ENCODE measurements at regions not wholly inside any gene's neighbourhood (a gene's known extent, or its start where the extent isn't known, plus 50 kb on each side); places are given as distances from the start of the nearest gene placed in this dataset.

DNA sequence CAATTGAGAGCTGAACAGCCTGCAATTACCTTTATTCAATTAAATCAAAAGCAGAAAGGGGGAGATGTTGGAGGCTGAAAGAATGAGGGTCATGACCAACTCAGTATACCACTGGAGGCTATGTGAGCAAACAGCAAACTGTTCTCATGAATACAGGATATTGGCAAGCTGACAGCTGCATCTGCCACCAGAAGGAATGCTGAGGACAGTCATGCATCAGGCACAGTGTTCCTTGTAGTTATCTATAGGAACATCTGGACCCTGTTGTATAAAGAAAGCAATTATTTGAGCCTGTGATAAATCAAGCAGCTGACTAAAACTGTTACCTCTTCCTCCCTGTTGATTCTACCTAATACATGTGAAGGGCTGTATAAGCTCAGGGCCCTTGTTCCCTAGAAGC is 2064.6 kb downstream of the TP53TG3F start:
- Histone ChIP-seq H3K4me1 (ENCODE audit: control insufficient read depth, insufficient read depth, low read length) (no peaks in the 10 kb centered on the region), H3K36me3 (ENCODE audit: control insufficient read depth in 2 of 2, insufficient read depth in 1 of 2, low read length in 2 of 2) (no peaks in the 10 kb centered on the region), H3K4me3 (ENCODE audit: low read depth, low read length) (no peak overlapping the region), H3K27ac (ENCODE audit: extremely low read depth, low read depth, low read length) (no peak overlapping the region), H3K9me3 (ENCODE audit: control insufficient read depth, insufficient read depth, low read depth, low read length) (no peaks in the 10 kb centered on the region)
- CTCF ChIA-PET = no interaction called here
- POLR2A ChIA-PET = no interaction called here
- TF ChIP-seq, protein P1, sequence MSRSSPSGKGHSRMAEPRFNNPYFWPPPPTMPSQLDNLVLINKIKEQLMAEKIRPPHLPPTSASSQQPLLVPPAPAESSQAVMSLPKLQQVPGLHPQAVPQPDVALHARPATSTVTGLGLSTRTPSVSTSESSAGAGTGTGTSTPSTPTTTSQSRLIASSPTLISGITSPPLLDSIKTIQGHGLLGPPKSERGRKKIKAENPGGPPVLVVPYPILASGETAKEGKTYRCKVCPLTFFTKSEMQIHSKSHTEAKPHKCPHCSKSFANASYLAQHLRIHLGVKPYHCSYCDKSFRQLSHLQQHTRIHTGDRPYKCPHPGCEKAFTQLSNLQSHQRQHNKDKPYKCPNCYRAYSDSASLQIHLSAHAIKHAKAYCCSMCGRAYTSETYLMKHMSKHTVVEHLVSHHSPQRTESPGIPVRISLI (tag by site-specific recombination; IDR thresholded peaks at IDR 0.05) = no peak
- TF ChIP-seq ZNF677 (tag by site-specific recombination; IDR thresholded peaks at IDR 0.05) (no peak), IKZF3 (tag by site-specific recombination; IDR thresholded peaks at IDR 0.05) (no peak), ZNF529 (tag by site-specific recombination; IDR thresholded peaks at IDR 0.05; ENCODE audit: insufficient replicate concordance) (no peak), BCL11B (tag by site-specific recombination; IDR thresholded peaks at IDR 0.05; ENCODE audit: low read depth) (no peak), MZF1 (tag by site-specific recombination; IDR thresholded peaks at IDR 0.05; ENCODE audit: borderline replicate concordance) (no peak), ZNF658 (tag by site-specific recombination; IDR thresholded peaks at IDR 0.05) (no peak), ZNF521 (tag by site-specific recombination; IDR thresholded peaks at IDR 0.05) (no peak), KLF8 (tag by site-specific recombination; IDR thresholded peaks at IDR 0.05) (no peak), ZNF664 (tag by site-specific recombination; IDR thresholded peaks at IDR 0.05) (no peak), GLI2 (tag by site-specific recombination; IDR thresholded peaks at IDR 0.05; ENCODE audit: borderline replicate concordance, low read depth) (no peak), ZNF140 (tag by site-specific recombination; IDR thresholded peaks at IDR 0.05) (no peak), KLF9 (tag by site-specific recombination; IDR thresholded peaks at IDR 0.05; ENCODE audit: low read depth) (no peak), ZNF416 (tag by site-specific recombination; IDR thresholded peaks at IDR 0.05) (no peak), HOXD13 (CRISPR knock-in tag; IDR thresholded peaks at IDR 0.05; ENCODE audit: borderline replicate concordance) (no peak)
- TF ChIP-seq, protein P2, sequence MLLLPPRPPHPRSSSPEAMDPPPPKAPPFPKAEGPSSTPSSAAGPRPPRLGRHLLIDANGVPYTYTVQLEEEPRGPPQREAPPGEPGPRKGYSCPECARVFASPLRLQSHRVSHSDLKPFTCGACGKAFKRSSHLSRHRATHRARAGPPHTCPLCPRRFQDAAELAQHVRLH (tag by site-specific recombination; IDR thresholded peaks at IDR 0.05) = no peak
- TF ChIP-seq, protein P3, sequence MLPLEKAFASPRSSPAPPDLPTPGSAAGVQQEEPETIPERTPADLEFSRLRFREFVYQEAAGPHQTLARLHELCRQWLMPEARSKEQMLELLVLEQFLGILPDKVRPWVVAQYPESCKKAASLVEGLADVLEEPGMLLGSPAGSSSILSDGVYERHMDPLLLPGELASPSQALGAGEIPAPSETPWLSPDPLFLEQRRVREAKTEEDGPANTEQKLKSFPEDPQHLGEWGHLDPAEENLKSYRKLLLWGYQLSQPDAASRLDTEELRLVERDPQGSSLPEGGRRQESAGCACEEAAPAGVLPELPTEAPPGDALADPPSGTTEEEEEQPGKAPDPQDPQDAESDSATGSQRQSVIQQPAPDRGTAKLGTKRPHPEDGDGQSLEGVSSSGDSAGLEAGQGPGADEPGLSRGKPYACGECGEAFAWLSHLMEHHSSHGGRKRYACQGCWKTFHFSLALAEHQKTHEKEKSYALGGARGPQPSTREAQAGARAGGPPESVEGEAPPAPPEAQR (tag by site-specific recombination; IDR thresholded peaks at IDR 0.05) = no peak
- TF ChIP-seq, protein P4, sequence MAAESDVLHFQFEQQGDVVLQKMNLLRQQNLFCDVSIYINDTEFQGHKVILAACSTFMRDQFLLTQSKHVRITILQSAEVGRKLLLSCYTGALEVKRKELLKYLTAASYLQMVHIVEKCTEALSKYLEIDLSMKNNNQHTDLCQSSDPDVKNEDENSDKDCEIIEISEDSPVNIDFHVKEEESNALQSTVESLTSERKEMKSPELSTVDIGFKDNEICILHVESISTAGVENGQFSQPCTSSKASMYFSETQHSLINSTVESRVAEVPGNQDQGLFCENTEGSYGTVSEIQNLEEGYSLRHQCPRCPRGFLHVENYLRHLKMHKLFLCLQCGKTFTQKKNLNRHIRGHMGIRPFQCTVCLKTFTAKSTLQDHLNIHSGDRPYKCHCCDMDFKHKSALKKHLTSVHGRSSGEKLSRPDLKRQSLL (tag by site-specific recombination; IDR thresholded peaks at IDR 0.05) = no peak
- TF ChIP-seq, protein P5, sequence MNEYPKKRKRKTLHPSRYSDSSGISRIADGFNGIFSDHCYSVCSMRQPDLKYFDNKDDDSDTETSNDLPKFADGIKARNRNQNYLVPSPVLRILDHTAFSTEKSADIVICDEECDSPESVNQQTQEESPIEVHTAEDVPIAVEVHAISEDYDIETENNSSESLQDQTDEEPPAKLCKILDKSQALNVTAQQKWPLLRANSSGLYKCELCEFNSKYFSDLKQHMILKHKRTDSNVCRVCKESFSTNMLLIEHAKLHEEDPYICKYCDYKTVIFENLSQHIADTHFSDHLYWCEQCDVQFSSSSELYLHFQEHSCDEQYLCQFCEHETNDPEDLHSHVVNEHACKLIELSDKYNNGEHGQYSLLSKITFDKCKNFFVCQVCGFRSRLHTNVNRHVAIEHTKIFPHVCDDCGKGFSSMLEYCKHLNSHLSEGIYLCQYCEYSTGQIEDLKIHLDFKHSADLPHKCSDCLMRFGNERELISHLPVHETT (tag by site-specific recombination; IDR thresholded peaks at IDR 0.05) = no peak

DNA sequence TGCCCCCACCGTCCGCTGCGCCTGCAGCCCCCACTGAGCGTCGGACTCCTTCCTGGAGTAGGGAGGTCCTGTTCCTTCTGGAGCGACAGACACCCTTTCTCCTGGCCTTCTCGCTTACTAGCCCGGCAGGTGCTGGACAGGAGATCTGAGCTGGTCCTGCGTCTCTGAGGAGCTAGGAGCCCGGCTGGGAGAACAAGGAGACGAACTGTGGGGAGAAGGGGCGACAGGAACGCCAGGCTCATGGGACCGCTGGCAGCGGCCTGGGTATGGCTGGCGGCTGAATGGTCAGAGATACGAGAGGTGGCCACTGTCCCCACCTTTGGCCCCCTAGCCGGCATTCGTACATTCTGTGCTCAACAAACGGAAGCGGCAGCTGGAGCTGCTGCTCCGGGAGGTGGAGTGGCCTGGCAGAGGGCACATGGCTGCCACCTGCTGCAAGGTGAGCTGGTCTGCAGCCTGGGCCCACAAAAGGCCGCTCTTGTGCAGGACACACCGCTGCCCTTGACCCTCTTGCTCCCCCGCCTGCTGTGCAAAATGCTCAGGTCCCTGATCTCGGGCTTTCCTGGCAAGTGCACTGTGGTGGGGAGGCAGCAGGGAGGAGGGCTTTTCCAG is 2066.7 kb downstream of the TP53TG3F start:
- no peaks in the 10 kb centered on the region for H3K4me1 ChIP-seq (ENCODE audit: control insufficient read depth, insufficient read depth, low read length)
- no peaks in the 10 kb centered on the region for H3K36me3 ChIP-seq (ENCODE audit: control insufficient read depth in 2 of 2, insufficient read depth in 1 of 2, low read length in 2 of 2)
- H3K27ac ChIP-seq (ENCODE audit: extremely low read depth, low read depth, low read length) = no peak overlapping the region
- no peaks in the 10 kb centered on the region for H3K9me3 ChIP-seq (ENCODE audit: control insufficient read depth, insufficient read depth, low read depth, low read length)
- CTCF ChIA-PET = no interaction called here
- POLR2A ChIA-PET = no interaction called here
- no peak overlapping the region for H3K4me3 ChIP-seq (ENCODE audit: low read depth, low read length)
- no peak for TF ChIP-seq ZNF558 (tag by site-specific recombination; IDR thresholded peaks at IDR 0.05)
- no peak for TF ChIP-seq ZNF112 (tag by site-specific recombination; IDR thresholded peaks at IDR 0.05)
- no peak for TF ChIP-seq ZSCAN16 (tag by site-specific recombination; IDR thresholded peaks at IDR 0.05)
- no peak for TF ChIP-seq TRIM28 (IDR thresholded peaks at IDR 0.05; ENCODE audit: borderline replicate concordance, low read length)
- no peak for TF ChIP-seq KLF10 (tag by site-specific recombination; IDR thresholded peaks at IDR 0.05)
- no peak for TF ChIP-seq GFI1B (tag by site-specific recombination; IDR thresholded peaks at IDR 0.05)
- no peak for TF ChIP-seq ZNF404 (tag by site-specific recombination; IDR thresholded peaks at IDR 0.05)
- TF ChIP-seq ZNF324 (tag by site-specific recombination; IDR thresholded peaks at IDR 0.05) = no peak
- TF ChIP-seq KLF9 (tag by site-specific recombination; IDR thresholded peaks at IDR 0.05; ENCODE audit: low read depth) = no peak
- no peak for TF ChIP-seq ZNF155 (tag by site-specific recombination; IDR thresholded peaks at IDR 0.05)
- no peak for TF ChIP-seq HOXA7 (CRISPR knock-in tag; IDR thresholded peaks at IDR 0.05; ENCODE audit: borderline replicate concordance)
- TF ChIP-seq ZNF600 (tag by site-specific recombination; IDR thresholded peaks at IDR 0.05) = no peak
- TF ChIP-seq ZNF184 (tag by site-specific recombination; IDR thresholded peaks at IDR 0.05) = no peak
